Right lung (tissue), 2 donors: ENCODE measurements at regions not wholly inside any gene's neighbourhood (a gene's known extent, or its start where the extent isn't known, plus 50 kb on each side); places are given as distances from the start of the nearest gene placed in this dataset.

Experiments
- DNase-seq, 2 donors: peaks; one replicate each; pipeline ENCODE4 v3.0.0-alpha.2; 2013

GRCh38 chr2:215770668-215771067 is 242.7 kb downstream of the MREG start:
- DNase-seq, result no peak

- no peak for DNase-seq
Observed at GRCh38 chr2:215769246-215769645, 244.1 kb downstream of the MREG start.

GRCh38 chr2:215767625-215768024 is 245.7 kb downstream of the MREG start:
- DNase-seq, result no peak

GRCh38 chr2:215765729-215766360 is 247.5 kb downstream of the MREG start:
- DNase-seq, result no peak

GRCh38 chr2:215764441-215765048 is 248.8 kb downstream of the MREG start:
- no peak for DNase-seq

GRCh38 chr2:215760557-215760956 is 252.8 kb downstream of the MREG start:
- peak in 1 of 2 donors; percentile 33 for DNase-seq

GRCh38 chr2:215760091-215760490 is 253.3 kb downstream of the MREG start:
- peak; percentile 62 to 78 for DNase-seq

- no peak for DNase-seq
Observed at GRCh38 chr2:215758691-215759090, 254.7 kb downstream of the MREG start.

- DNase-seq, result no peak
Observed at GRCh38 chr2:215756346-215756730, 257.0 kb downstream of the MREG start.

GRCh38 chr2:215755641-215756345 is 257.6 kb downstream of the MREG start:
- no peak for DNase-seq

GRCh38 chr2:215754546-215754945 is 258.8 kb downstream of the MREG start:
- DNase-seq, result no peak

GRCh38 chr2:215753808-215754207 is 259.5 kb downstream of the MREG start:
- no peak for DNase-seq

GRCh38 chr2:215752991-215753390 is 260.4 kb downstream of the MREG start:
- no peak for DNase-seq

GRCh38 chr2:215752436-215752835 is 260.9 kb downstream of the MREG start:
- DNase-seq, result no peak

GRCh38 chr2:215751911-215752272 is 261.5 kb downstream of the MREG start:
- DNase-seq, result no peak

GRCh38 chr2:215751200-215751910 is 262.0 kb downstream of the MREG start:
- no peak for DNase-seq

GRCh38 chr2:215750763-215751162 is 262.6 kb downstream of the MREG start:
- DNase-seq, result no peak

- peak; percentile 78 to 89 for DNase-seq
Observed at GRCh38 chr2:215749092-215749957, 264.0 kb downstream of the MREG start.

GRCh38 chr2:215748446-215748845 is 264.9 kb downstream of the MREG start:
- DNase-seq, result no peak

- DNase-seq, result no peak
Observed at GRCh38 chr2:215746887-215747615, 266.3 kb downstream of the MREG start.
